HG03342 (cell line): ENCODE measurements at regions not wholly inside any gene's neighbourhood (a gene's known extent, or its start where the extent isn't known, plus 50 kb on each side); places are given as distances from the start of the nearest gene placed in this dataset.
"Not testable (repeated sequence)": the region's sequence is repeated elsewhere in the genome, so short reads cannot be mapped to it uniquely, and the experiment has no call there.

ENCODE experiments used
- ATAC-seq: cut with Tn5 transposase; IDR thresholded peaks from one replicate; pipeline ENCODE4 v1.9.1; 2021; ENCODE audit warnings: mild to moderate bottlenecking, moderate library complexity; ENCODE audit not compliant: unreplicated experiment

GRCh38 chr6:106749609-106750008, 120.2 kb downstream of the QRSL1 start:
- no peak for ATAC-seq

- no peak for ATAC-seq
Measured at GRCh38 chr6:106748547-106749207, 119.3 kb downstream of the QRSL1 start.

- ATAC-seq = no peak
Measured at GRCh38 chr6:106747139-106747538, 117.8 kb downstream of the QRSL1 start.

GRCh38 chr6:106746652-106747051, 117.3 kb downstream of the QRSL1 start:
- ATAC-seq = no peak

GRCh38 chr6:106745824-106746582, 116.6 kb downstream of the QRSL1 start:
- no peak for ATAC-seq

- ATAC-seq = no peak
Measured at GRCh38 chr6:106745197-106745770, 115.9 kb downstream of the QRSL1 start.

- ATAC-seq = no peak
Measured at GRCh38 chr6:106744781-106745180, 115.4 kb downstream of the QRSL1 start.

GRCh38 chr6:106744029-106744428, 114.7 kb downstream of the QRSL1 start:
- not testable (repeated sequence) for ATAC-seq

GRCh38 chr6:106743612-106744011, 114.2 kb downstream of the QRSL1 start:
- no peak for ATAC-seq

- no peak for ATAC-seq
Measured at GRCh38 chr6:106740287-106740686, 110.9 kb downstream of the QRSL1 start.

GRCh38 chr6:106739387-106739786, 110.0 kb downstream of the QRSL1 start:
- ATAC-seq = no peak

GRCh38 chr6:106736502-106736901, 107.1 kb downstream of the QRSL1 start:
- no peak for ATAC-seq

- no peak for ATAC-seq
Measured at GRCh38 chr6:106735828-106736227, 106.5 kb downstream of the QRSL1 start.

GRCh38 chr6:106735136-106735633, 105.8 kb downstream of the QRSL1 start:
- no peak for ATAC-seq

- ATAC-seq = no peak
Measured at GRCh38 chr6:106733386-106733785, 104.0 kb downstream of the QRSL1 start.

GRCh38 chr6:106732376-106732940, 103.1 kb downstream of the QRSL1 start:
- ATAC-seq = no peak

GRCh38 chr6:106731843-106732160, 102.4 kb downstream of the QRSL1 start:
- ATAC-seq = no peak

GRCh38 chr6:106731144-106731842, 101.9 kb downstream of the QRSL1 start:
- no peak for ATAC-seq

- ATAC-seq = no peak
Measured at GRCh38 chr6:106730718-106731117, 101.3 kb downstream of the QRSL1 start.

- no peak for ATAC-seq
Measured at GRCh38 chr6:106730264-106730663, 100.9 kb downstream of the QRSL1 start.

- no peak for ATAC-seq
Measured at GRCh38 chr6:106729841-106730240, 100.5 kb downstream of the QRSL1 start.
